HG02852 (cell line): ENCODE measurements at regions not wholly inside any gene's neighbourhood (a gene's known extent, or its start where the extent isn't known, plus 50 kb on each side); places are given as distances from the start of the nearest gene placed in this dataset.

Experiments
- ATAC-seq: cut with Tn5 transposase; IDR thresholded peaks from one replicate; pipeline ENCODE4 v1.9.1; 2021; ENCODE audit warnings: mild to moderate bottlenecking, moderate library complexity; ENCODE audit not compliant: unreplicated experiment

DNA sequence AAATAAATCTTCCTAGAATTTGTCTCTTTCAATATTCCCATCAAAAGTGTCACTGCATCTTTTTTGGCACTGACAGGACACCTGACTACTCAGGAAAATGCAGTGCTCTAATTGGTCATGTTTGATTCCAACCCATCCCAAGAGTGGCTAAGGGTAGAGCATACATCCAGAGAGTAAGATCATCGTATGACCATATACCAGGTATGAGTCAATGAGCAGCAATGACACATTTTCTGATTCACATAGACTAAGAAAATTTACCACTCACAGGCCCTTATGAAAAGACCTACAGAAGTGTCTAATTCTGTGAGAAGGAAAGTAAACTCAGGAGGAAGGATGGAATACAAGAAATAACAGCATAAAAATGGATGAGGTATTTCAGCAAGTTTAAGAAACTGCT lies 434.2 kb downstream of the ZIC1 start:
- no peak for ATAC-seq

DNA sequence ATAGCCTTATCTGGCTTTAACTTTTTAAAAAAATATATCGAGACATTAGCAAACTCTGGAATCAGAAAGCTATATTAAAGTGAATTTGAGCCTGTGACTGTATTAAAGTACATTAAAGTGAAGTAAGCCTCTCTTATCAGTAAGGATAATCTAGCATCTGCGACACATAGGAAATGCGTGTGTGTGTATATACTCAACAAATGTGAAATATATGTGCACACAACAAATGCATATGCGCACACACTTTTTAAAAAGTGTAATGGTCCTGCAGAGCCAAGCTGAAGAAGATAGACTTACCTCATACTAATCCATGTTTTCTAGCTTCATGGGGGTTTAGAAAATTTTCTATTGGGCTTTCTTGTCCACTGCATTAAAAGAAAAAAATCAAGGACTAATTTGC lies 437.1 kb downstream of the ZIC1 start:
- no peak for ATAC-seq

DNA sequence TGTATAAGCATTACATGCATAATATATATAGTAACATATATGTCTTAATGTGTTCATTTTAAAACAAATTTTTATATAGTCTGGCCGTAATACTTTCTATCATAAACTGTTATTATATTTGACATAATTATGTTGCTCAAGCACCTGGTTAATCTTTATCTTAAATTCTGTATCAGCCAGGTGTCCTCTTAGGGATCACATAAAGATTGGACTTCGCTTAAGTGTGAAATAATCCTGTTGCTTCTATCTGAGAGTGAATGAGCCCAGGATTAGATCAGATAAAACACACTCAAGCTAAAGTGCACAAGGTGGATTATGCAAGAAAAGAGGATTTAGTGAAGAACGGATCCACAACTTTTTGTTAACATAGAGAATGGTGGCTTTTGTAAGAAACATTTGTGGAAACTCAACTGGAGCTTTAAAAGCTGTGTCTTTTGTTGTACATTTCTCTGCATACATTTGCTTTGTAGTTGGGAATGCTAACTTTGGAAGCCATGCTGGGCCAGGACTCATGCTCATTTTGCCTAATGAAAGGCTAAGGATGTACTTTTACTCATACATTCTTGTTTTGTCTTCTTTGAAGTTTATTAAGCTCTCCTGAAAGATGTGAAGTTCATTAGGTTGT lies 437.8 kb downstream of the ZIC1 start:
- no peak for ATAC-seq

GRCh38 chr3:147851062-147851461 lies 441.9 kb downstream of the ZIC1 start:
- ATAC-seq = no peak

- no peak for ATAC-seq
Observed at GRCh38 chr3:147854542-147854941, 445.4 kb downstream of the ZIC1 start.

GRCh38 chr3:147864754-147865354 lies 455.7 kb downstream of the ZIC1 start:
- ATAC-seq = no peak

GRCh38 chr3:147866561-147866960 lies 457.4 kb downstream of the ZIC1 start:
- no peak for ATAC-seq

- no peak for ATAC-seq
Observed at GRCh38 chr3:147872568-147872967, 463.4 kb downstream of the ZIC1 start.

GRCh38 chr3:147875498-147875897 lies 466.3 kb downstream of the ZIC1 start:
- ATAC-seq = no peak

- ATAC-seq = no peak
Observed at GRCh38 chr3:147881933-147882332, 472.8 kb downstream of the ZIC1 start.

DNA sequence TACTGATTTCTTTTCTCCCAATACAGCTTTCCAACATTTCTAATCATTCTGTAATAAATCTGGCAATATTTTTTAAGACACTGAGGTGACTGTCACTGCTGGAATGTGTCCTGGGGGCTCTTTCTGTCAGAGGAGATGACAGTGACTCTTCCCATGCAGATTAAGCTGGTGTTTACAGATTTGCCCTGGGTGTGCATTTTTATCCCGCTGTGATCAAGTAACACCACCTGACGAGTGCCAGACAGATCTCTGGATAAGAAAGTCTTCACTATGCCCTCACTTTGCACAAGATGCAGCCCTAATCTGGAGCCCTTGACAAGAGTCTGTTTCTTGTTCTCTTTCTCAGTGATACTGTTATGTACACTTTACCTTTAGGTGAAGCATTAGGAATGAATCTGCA lies 477.7 kb downstream of the ZIC1 start:
- ATAC-seq = no peak

GRCh38 chr3:147887797-147888196 lies 478.6 kb downstream of the ZIC1 start:
- no peak for ATAC-seq

DNA sequence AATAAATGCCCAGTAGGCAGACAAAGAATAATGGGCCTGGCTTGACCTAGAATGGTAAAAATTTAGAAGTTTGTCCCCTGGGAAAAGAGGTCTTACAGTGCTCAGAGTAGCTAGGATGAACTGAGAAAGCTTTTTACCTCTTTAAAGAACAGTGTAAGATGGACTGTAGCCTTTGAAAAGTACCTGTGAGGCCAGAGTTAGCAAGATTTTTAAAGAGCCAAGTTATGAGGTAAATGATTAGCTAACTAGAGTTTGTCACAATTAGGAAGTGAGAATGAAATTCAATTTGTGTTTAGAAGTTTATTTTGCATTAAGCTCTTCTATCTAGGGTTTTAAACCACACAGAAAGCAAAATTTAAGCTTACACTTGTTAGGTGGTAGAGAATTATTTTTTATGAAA lies 480.9 kb downstream of the ZIC1 start:
- ATAC-seq = peak; percentile 66

DNA sequence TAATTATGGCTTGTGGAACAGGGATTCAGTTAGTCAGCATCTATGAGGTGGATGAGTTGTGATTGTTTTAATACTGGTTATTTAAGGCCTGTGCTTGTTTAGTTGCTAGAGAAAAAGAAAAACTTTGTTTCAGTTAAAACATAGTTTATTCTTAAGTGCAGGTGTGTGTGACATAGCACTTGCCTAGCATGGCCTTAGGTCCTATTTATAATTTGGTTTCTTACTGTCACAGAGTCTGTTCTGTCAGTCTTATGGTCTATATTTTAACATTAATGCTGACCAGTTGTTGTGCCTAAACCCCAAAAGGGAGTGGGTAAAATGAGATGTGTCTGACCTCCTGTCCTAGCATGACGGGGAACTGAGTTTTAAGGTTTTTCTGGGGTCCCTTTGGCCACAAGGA lies 486.3 kb downstream of the ZIC1 start:
- no peak for ATAC-seq

- ATAC-seq = no peak
Observed at GRCh38 chr3:147900851-147901250, 491.7 kb downstream of the ZIC1 start.

- no peak for ATAC-seq
Observed at GRCh38 chr3:147903026-147903425, 493.9 kb downstream of the ZIC1 start.

DNA sequence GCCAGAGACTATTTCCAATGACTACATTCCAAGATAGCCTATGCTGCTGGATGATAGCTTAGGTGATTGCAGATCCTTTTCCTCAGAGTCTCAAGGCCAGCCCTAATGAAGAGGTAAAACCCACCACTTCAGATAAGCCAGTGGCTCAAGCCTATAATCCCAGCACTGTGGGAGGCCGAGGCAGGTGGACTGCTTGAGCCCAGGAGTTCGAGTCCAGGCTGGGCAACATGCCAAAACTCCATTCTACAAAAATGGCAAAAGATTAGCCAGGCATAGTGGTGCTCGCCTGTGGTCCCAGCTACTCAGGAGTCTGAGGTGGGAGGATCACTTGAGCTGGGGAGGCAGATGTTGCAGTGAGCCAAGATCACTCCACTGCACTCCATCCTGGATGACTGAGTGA lies 495.3 kb downstream of the ZIC1 start:
- ATAC-seq = no peak

DNA sequence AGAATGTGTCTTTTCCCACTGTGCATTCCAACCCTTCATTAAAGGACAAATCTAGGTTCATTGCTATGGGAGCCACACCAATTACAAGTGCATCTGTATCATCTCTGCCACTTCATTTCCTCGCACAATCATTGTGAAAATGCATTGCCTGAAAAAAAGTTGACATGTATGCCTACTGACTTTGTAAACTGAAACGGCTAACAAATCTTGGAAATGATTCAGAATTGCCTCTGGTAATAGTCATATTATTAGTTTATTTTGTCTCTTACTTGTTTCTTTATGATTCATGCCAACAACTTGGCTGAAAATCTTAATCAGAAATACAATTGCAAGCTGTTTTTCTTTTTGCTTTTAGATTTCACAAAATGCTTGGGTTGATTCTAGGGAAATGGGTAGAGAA lies 497.1 kb downstream of the ZIC1 start:
- no peak for ATAC-seq

- no peak for ATAC-seq
Observed at GRCh38 chr3:147914532-147914931, 505.4 kb downstream of the ZIC1 start.

- ATAC-seq = no peak
Observed at GRCh38 chr3:147915057-147915456, 505.9 kb downstream of the ZIC1 start.

DNA sequence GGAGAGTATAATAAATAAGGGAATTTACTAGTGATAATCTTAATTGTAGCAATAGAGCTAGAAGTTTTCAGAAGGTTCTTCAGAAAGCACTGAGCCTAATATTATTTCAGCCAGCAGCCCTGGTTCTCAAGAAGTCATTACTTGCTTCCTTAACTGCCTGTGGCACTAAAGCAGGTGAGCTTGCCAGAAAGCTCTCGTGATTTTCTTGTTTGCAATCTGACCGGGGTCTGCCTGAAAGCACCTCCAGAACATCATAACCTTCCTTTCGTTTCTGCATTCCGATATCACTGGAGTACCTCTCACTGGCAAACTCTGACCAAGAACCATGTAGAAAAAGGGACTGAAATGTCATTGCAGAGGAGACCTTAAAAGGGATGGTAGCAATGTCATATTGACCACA lies 510.3 kb downstream of the ZIC1 start:
- ATAC-seq = no peak

- ATAC-seq = no peak
Observed at GRCh38 chr3:147921051-147921450, 511.9 kb downstream of the ZIC1 start.

DNA sequence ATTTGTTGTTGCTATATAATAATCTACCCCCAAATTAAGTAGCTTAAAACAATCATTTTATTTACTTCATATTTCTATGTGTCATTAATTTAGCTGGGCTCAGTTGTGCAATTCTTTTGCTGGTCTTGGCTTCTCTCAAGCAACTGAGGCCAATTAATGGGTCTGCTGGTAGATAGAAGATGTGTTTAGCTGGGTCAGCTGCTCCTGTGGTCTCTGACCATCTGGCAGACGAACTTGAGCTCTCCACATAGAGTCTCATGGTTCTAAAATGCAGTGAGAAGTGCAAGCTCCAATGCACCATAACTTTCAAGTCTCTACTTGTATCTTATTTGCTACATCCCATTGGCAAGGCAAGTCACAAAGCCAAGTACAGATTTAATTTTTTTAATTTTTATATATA lies 515.6 kb downstream of the ZIC1 start:
- no peak for ATAC-seq
